ENCODE measurements at regions not wholly inside any gene's neighbourhood (a gene's known extent, or its start where the extent isn't known, plus 50 kb on each side); places are given as distances from the start of the nearest gene placed in this dataset.

DNA sequence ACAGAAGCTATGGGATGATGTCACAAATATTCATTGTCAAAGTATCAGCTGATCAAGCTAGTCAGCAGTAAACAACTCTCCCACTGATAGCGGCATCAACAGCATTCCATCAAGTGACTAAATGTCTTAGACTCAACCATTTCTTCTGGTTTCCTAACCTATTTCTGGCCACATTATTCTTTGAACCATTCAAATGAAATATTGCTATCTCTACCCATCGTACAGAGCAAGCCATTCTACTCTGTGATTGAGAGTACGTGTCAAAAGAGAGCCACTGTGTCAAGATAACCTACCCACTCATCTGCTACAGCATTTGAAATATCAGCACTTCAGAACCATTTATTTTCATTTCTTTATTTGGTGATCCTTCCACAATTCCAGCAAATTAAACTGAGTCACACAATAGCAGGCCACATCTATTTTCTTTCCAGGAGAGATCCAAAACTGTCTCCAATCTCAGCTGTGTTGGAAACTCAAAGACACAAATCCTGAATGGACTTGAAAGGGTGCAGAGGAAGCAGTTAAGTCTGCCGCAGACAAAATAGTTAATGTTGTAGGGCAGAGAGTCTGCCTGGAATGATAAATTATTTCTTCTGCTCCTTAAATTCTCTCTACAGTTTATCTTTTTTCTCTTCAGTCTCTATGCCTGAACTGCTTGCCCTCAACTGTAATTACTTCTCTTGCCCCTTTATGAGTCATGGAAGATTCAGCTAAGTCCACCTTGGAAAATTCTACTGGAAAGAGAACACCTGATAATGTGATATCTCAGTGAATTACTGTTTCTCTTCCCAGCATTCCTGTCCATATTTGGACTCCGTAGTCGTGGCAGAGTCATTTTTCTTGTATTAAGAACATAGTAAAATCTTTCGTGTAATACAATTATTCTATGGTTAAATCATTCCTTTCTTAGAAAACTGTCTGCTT lies 364.8 kb downstream of the PDGFC start:
- Histone ChIP-seq H3K27ac (ENCODE audit: insufficient read depth, low read depth, low read length) (no peak overlapping the region), H3K9me3 (replicated peaks; ENCODE audit: control insufficient read depth, insufficient read depth, low read length) (no peaks in the 10 kb centered on the region), H4K20me1 (replicated peaks; ENCODE audit: control insufficient read depth, extremely low read depth, insufficient read depth, low read length) (no peaks in the 10 kb centered on the region), H2AFZ (ENCODE audit: low read depth, low read length) (no peak overlapping the region), H3K4me1 (ENCODE audit: control insufficient read depth, extremely low read depth, insufficient read depth, low read length) (no peaks in the 10 kb centered on the region), H3K9ac (replicated peaks; ENCODE audit: extremely low read depth, insufficient read depth, low read length) (no peak overlapping the region), H3K36me3 (ENCODE audit: control insufficient read depth in 2 of 2, extremely low read depth in 1 of 2, insufficient read depth in 2 of 2, low read length in 2 of 2) (no peaks in the 10 kb centered on the region), H3K27me3 (ENCODE audit: control insufficient read depth in 2 of 2, insufficient read depth in 2 of 2, low read length in 2 of 2) (no peaks in the 10 kb centered on the region), H3K79me2 (ENCODE audit: control insufficient read depth, insufficient read depth, low read length) (no peaks in the 10 kb centered on the region), H3K4me3 (replicated peaks in 1 of 3; ENCODE audit: insufficient read depth in 1 of 3, low read depth in 1 of 3, low read length in 3 of 3) (no peak overlapping the region), H3K9me1 (replicated peaks; ENCODE audit: control insufficient read depth, extremely low read depth, insufficient read depth, low read length) (no peaks in the 10 kb centered on the region), H3K4me2 (ENCODE audit: insufficient read depth, low read length) (no peak overlapping the region)
- dilution Hi-C loops (cut with MboI; ENCODE audit: extremely low pct_ligation_motif_present, low sequenced_read_pairs) (no loop called here), intact Hi-C loops (cut with micrococcal nuclease) (no loop called here)
- DNase-seq (ENCODE audit: low read depth, low spot score), result no peak
- BruUV-seq (replicated peaks), result no TSS peak
- no peak for FAIRE-seq
- ChIA-PET POLR2A (no interaction called here), CTCF (no interaction called here)
- no peak for TF ChIP-seq MYC (IDR thresholded peaks at IDR 0.05; ENCODE audit: low read depth, low read length)
- TF ChIP-seq, protein P1, sequence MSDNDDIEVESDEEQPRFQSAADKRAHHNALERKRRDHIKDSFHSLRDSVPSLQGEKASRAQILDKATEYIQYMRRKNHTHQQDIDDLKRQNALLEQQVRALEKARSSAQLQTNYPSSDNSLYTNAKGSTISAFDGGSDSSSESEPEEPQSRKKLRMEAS (IDR thresholded peaks at IDR 0.05; ENCODE audit: insufficient read depth, insufficient read length), result no peak
- TF ChIP-seq, protein P2, sequence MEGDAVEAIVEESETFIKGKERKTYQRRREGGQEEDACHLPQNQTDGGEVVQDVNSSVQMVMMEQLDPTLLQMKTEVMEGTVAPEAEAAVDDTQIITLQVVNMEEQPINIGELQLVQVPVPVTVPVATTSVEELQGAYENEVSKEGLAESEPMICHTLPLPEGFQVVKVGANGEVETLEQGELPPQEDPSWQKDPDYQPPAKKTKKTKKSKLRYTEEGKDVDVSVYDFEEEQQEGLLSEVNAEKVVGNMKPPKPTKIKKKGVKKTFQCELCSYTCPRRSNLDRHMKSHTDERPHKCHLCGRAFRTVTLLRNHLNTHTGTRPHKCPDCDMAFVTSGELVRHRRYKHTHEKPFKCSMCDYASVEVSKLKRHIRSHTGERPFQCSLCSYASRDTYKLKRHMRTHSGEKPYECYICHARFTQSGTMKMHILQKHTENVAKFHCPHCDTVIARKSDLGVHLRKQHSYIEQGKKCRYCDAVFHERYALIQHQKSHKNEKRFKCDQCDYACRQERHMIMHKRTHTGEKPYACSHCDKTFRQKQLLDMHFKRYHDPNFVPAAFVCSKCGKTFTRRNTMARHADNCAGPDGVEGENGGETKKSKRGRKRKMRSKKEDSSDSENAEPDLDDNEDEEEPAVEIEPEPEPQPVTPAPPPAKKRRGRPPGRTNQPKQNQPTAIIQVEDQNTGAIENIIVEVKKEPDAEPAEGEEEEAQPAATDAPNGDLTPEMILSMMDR (IDR thresholded peaks at IDR 0.05; ENCODE audit: extremely low read depth in 1 of 2, insufficient read depth in 1 of 2, low read depth in 1 of 2, low read length in 2 of 2), result no peak
- no peak for TF ChIP-seq POLR2AphosphoS5 (IDR thresholded peaks at IDR 0.05; ENCODE audit: insufficient read depth, low read depth, low read length)
- no peak for TF ChIP-seq EZH2 (IDR thresholded peaks at IDR 0.05; ENCODE audit: borderline replicate concordance, low read depth, low read length, severe bottlenecking)
- no peak for TF ChIP-seq FOS (IDR thresholded peaks at IDR 0.05; ENCODE audit: borderline replicate concordance, insufficient read depth, low read length)
- no peak for TF ChIP-seq GATA2 (IDR thresholded peaks at IDR 0.05; ENCODE audit: insufficient read depth, insufficient read length, low read depth, low read length)
- TF ChIP-seq POLR2A (IDR thresholded peaks at IDR 0.05; ENCODE audit: low read depth, low read length), result no peak
- TF ChIP-seq JUN (IDR thresholded peaks at IDR 0.05; ENCODE audit: borderline replicate concordance, insufficient read depth, insufficient read length, low read depth), result no peak

Measured in endothelial cell of umbilical vein (primary cell).